ENCODE measurements at regions not wholly inside any gene's neighbourhood (a gene's known extent, or its start where the extent isn't known, plus 50 kb on each side); places are given as distances from the start of the nearest gene placed in this dataset.

- Histone ChIP-seq H3K4me1 (ENCODE audit: insufficient read depth, low read length) (no peaks in the 10 kb centered on the region), H3K79me2 (ENCODE audit: insufficient read depth, low read length) (no peaks in the 10 kb centered on the region), H2AFZ (ENCODE audit: low read depth, low read length) (no peak overlapping the region), H3K4me3 (ENCODE audit: insufficient read depth, low read depth, low read length) (no peak overlapping the region), H3K9ac (ENCODE audit: low read length) (no peak overlapping the region), H3K27ac (ENCODE audit: low read depth, low read length) (no peak overlapping the region), H3K4me2 (ENCODE audit: low read length) (no peak overlapping the region), H3K9me3 (ENCODE audit: insufficient read depth, low read depth, low read length) (no peaks in the 10 kb centered on the region), H3K36me3 (ENCODE audit: insufficient read depth, low read length) (no peaks in the 10 kb centered on the region), H3K27me3 (ENCODE audit: insufficient read depth, low read length) (no peaks in the 10 kb centered on the region), H4K20me1 (ENCODE audit: insufficient read depth, low read length) (no peaks in the 10 kb centered on the region)
- Mint-ChIP-seq H3K27me3 (ENCODE audit: low read depth, unreplicated experiment) (no peaks in the 10 kb centered on the region), H3K4me1 (ENCODE audit: low read depth, unreplicated experiment) (no peaks in the 10 kb centered on the region), H3K4me3 (ENCODE audit: unreplicated experiment) (no peak overlapping the region), H3K36me3 (ENCODE audit: low read depth, unreplicated experiment) (no peaks in the 10 kb centered on the region), H3K27ac (ENCODE audit: unreplicated experiment) (no peak overlapping the region), H3K9me3 (ENCODE audit: unreplicated experiment) (peaks cover 1% of the 10 kb centered on the region)
- DNase-seq (ENCODE audit: low read depth) = no peak
- no peak for FAIRE-seq
- TF ChIP-seq CTCF (IDR thresholded peaks at IDR 0.05; ENCODE audit: insufficient read depth, low read depth, low read length) = no peak
- TF ChIP-seq EZH2 (IDR thresholded peaks at IDR 0.05; ENCODE audit: insufficient read depth, low read length) = no peak
Measured at GRCh38 chr2:122610948-122611609, 855.6 kb downstream of the TSN start.

- no peak overlapping the region for H3K4me3 Mint-ChIP-seq (ENCODE audit: unreplicated experiment)
- DNase-seq (ENCODE audit: low read depth) = no peak
- H3K4me1 Mint-ChIP-seq (ENCODE audit: low read depth, unreplicated experiment) = peaks cover 7% of the 10 kb centered on the region
- Histone ChIP-seq H3K79me2 (ENCODE audit: insufficient read depth, low read length) (no peaks in the 10 kb centered on the region), H3K9me3 (ENCODE audit: insufficient read depth, low read depth, low read length) (no peaks in the 10 kb centered on the region), H3K27me3 (ENCODE audit: insufficient read depth, low read length) (no peaks in the 10 kb centered on the region), H3K4me3 (ENCODE audit: insufficient read depth, low read depth, low read length) (no peak overlapping the region), H3K36me3 (ENCODE audit: insufficient read depth, low read length) (no peaks in the 10 kb centered on the region), H3K4me2 (ENCODE audit: low read length) (no peak overlapping the region), H3K9ac (ENCODE audit: low read length) (no peak overlapping the region), H3K4me1 (ENCODE audit: insufficient read depth, low read length) (no peaks in the 10 kb centered on the region), H2AFZ (ENCODE audit: low read depth, low read length) (no peak overlapping the region), H3K27ac (ENCODE audit: low read depth, low read length) (no peak overlapping the region), H4K20me1 (ENCODE audit: insufficient read depth, low read length) (no peaks in the 10 kb centered on the region)
- H3K27ac Mint-ChIP-seq (ENCODE audit: unreplicated experiment) = no peak overlapping the region
- TF ChIP-seq EZH2 (IDR thresholded peaks at IDR 0.05; ENCODE audit: insufficient read depth, low read length) (no peak), CTCF (IDR thresholded peaks at IDR 0.05; ENCODE audit: insufficient read depth, low read depth, low read length) (no peak)
- H3K27me3 Mint-ChIP-seq (ENCODE audit: low read depth, unreplicated experiment) = no peaks in the 10 kb centered on the region
- FAIRE-seq = no peak
- H3K36me3 Mint-ChIP-seq (ENCODE audit: low read depth, unreplicated experiment) = no peaks in the 10 kb centered on the region
- peaks cover 1% of the 10 kb centered on the region for H3K9me3 Mint-ChIP-seq (ENCODE audit: unreplicated experiment)
Measured at GRCh38 chr2:122622934-122623333, 867.5 kb downstream of the TSN start.

GRCh38 chr2:122627388-122627787, 871.9 kb downstream of the TSN start:
- DNase-seq (ENCODE audit: low read depth) = no peak
- Mint-ChIP-seq H3K27me3 (ENCODE audit: low read depth, unreplicated experiment) (no peaks in the 10 kb centered on the region), H3K4me3 (ENCODE audit: unreplicated experiment) (no peak overlapping the region), H3K4me1 (ENCODE audit: low read depth, unreplicated experiment) (peaks cover 7% of the 10 kb centered on the region), H3K9me3 (ENCODE audit: unreplicated experiment) (no peaks in the 10 kb centered on the region), H3K27ac (ENCODE audit: unreplicated experiment) (no peak overlapping the region), H3K36me3 (ENCODE audit: low read depth, unreplicated experiment) (no peaks in the 10 kb centered on the region)
- no peak for TF ChIP-seq EZH2 (IDR thresholded peaks at IDR 0.05; ENCODE audit: insufficient read depth, low read length)
- no peak for TF ChIP-seq CTCF (IDR thresholded peaks at IDR 0.05; ENCODE audit: insufficient read depth, low read depth, low read length)
- Histone ChIP-seq H3K4me2 (ENCODE audit: low read length) (no peak overlapping the region), H3K4me3 (ENCODE audit: insufficient read depth, low read depth, low read length) (no peak overlapping the region), H4K20me1 (ENCODE audit: insufficient read depth, low read length) (no peaks in the 10 kb centered on the region), H3K4me1 (ENCODE audit: insufficient read depth, low read length) (no peaks in the 10 kb centered on the region), H3K79me2 (ENCODE audit: insufficient read depth, low read length) (no peaks in the 10 kb centered on the region), H3K9me3 (ENCODE audit: insufficient read depth, low read depth, low read length) (no peaks in the 10 kb centered on the region), H3K36me3 (ENCODE audit: insufficient read depth, low read length) (no peaks in the 10 kb centered on the region), H3K27ac (ENCODE audit: low read depth, low read length) (no peak overlapping the region), H3K27me3 (ENCODE audit: insufficient read depth, low read length) (no peaks in the 10 kb centered on the region), H3K9ac (ENCODE audit: low read length) (no peak overlapping the region), H2AFZ (ENCODE audit: low read depth, low read length) (no peak overlapping the region)
- no peak for FAIRE-seq
